ENCODE measurements at regions not wholly inside any gene's neighbourhood (a gene's known extent, or its start where the extent isn't known, plus 50 kb on each side); places are given as distances from the start of the nearest gene placed in this dataset.
A peak's percentile ranks its signal among the peaks of the same experiment; 100 is the strongest.
"Not testable (repeated sequence)": the region's sequence is repeated elsewhere in the genome, so short reads cannot be mapped to it uniquely, and the experiment has no call there.

GRCh38 chr5:120345947-120346346, 118.2 kb upstream of the PRR16 start:
- DNase-seq (ENCODE audit: low spot score) = no peak

- DNase-seq (ENCODE audit: low spot score) = not testable (repeated sequence)
These were observed 113.0 kb upstream of the PRR16 start for GRCh38 chr5:120351071-120351470.

- no peak for DNase-seq (ENCODE audit: low spot score)
These were observed 110.0 kb upstream of the PRR16 start for GRCh38 chr5:120354126-120354525.

- DNase-seq (ENCODE audit: low spot score) = no peak
These were observed 105.2 kb upstream of the PRR16 start for GRCh38 chr5:120358949-120359348.

GRCh38 chr5:120361941-120362340, 102.2 kb upstream of the PRR16 start:
- no peak for DNase-seq (ENCODE audit: low spot score)

GRCh38 chr5:120362426-120362825, 101.7 kb upstream of the PRR16 start:
- no peak for DNase-seq (ENCODE audit: low spot score)

GRCh38 chr5:120365656-120366446, 98.2 kb upstream of the PRR16 start:
- DNase-seq (ENCODE audit: low spot score) = no peak

GRCh38 chr5:120367896-120368634, 96.0 kb upstream of the PRR16 start:
- no peak for DNase-seq (ENCODE audit: low spot score)

- peak; percentile 57 for DNase-seq (ENCODE audit: low spot score)
These were observed 95.0 kb upstream of the PRR16 start for GRCh38 chr5:120368923-120369715.

GRCh38 chr5:120372899-120373298, 91.2 kb upstream of the PRR16 start:
- no peak for DNase-seq (ENCODE audit: low spot score)

GRCh38 chr5:120375248-120375647, 88.9 kb upstream of the PRR16 start:
- no peak for DNase-seq (ENCODE audit: low spot score)

- no peak for DNase-seq (ENCODE audit: low spot score)
These were observed 83.5 kb upstream of the PRR16 start for GRCh38 chr5:120380644-120381043.

- no peak for DNase-seq (ENCODE audit: low spot score)
These were observed 81.3 kb upstream of the PRR16 start for GRCh38 chr5:120382833-120383232.

GRCh38 chr5:120386981-120387380, 77.1 kb upstream of the PRR16 start:
- no peak for DNase-seq (ENCODE audit: low spot score)

- DNase-seq (ENCODE audit: low spot score) = peak; percentile 70
These were observed 75.9 kb upstream of the PRR16 start for GRCh38 chr5:120388016-120388781.

- DNase-seq (ENCODE audit: low spot score) = no peak
These were observed 69.8 kb upstream of the PRR16 start for GRCh38 chr5:120394259-120394658.

GRCh38 chr5:120396186-120396585, 67.9 kb upstream of the PRR16 start:
- peak; percentile 20 for DNase-seq (ENCODE audit: low spot score)

- DNase-seq (ENCODE audit: low spot score) = no peak
These were observed 63.7 kb upstream of the PRR16 start for GRCh38 chr5:120400356-120400755.

GRCh38 chr5:120402606-120403005, 61.5 kb upstream of the PRR16 start:
- DNase-seq (ENCODE audit: low spot score) = no peak

GRCh38 chr5:120405286-120405864, 58.7 kb upstream of the PRR16 start:
- DNase-seq (ENCODE audit: low spot score) = peak; percentile 60

GRCh38 chr5:120405923-120406322, 58.2 kb upstream of the PRR16 start:
- peak; percentile 82 for DNase-seq (ENCODE audit: low spot score)

Measured in kidney tubule cell (primary cell).